ENCODE measurements at regions not wholly inside any gene's neighbourhood (a gene's known extent, or its start where the extent isn't known, plus 50 kb on each side); places are given as distances from the start of the nearest gene placed in this dataset.

- TF ChIP-seq CTCF (optimal IDR thresholded peaks at IDR 0.05 in 1 of 3, IDR thresholded peaks at IDR 0.05 in 1 of 3, conservative IDR thresholded peaks at IDR 0.05 in 1 of 3; ENCODE audit: extremely low read depth in 1 of 3, insufficient read depth in 2 of 3, low read length in 3 of 3) (no peak), EZH2 (IDR thresholded peaks at IDR 0.05; ENCODE audit: low read length) (no peak)
Measured at GRCh38 chr13:109374609-109375200, 411.7 kb downstream of the IRS2 start.
